ENCODE measurements at regions not wholly inside any gene's neighbourhood (a gene's known extent, or its start where the extent isn't known, plus 50 kb on each side); places are given as distances from the start of the nearest gene placed in this dataset.

DNA sequence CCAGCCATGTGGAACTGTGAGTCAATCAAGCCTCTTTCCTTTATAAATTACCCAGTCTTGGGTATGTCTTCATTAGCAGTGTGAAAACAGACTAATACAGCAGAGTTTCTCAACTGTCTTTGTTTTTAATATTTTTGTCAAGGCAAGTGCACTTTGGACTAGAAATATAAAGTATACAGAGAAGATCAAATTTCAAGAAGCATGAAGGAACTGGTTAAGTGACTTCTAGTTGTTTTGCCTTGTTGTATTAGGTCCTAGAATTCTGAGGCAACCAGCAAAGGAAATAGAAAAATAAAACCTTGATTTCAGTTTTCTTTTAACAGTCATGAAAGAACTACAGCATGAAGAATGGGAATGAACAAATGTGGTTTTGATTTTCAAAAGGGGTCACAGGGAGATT lies 131.1 kb upstream of the PTGFR start:
- TF ChIP-seq, protein P1, sequence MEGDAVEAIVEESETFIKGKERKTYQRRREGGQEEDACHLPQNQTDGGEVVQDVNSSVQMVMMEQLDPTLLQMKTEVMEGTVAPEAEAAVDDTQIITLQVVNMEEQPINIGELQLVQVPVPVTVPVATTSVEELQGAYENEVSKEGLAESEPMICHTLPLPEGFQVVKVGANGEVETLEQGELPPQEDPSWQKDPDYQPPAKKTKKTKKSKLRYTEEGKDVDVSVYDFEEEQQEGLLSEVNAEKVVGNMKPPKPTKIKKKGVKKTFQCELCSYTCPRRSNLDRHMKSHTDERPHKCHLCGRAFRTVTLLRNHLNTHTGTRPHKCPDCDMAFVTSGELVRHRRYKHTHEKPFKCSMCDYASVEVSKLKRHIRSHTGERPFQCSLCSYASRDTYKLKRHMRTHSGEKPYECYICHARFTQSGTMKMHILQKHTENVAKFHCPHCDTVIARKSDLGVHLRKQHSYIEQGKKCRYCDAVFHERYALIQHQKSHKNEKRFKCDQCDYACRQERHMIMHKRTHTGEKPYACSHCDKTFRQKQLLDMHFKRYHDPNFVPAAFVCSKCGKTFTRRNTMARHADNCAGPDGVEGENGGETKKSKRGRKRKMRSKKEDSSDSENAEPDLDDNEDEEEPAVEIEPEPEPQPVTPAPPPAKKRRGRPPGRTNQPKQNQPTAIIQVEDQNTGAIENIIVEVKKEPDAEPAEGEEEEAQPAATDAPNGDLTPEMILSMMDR (IDR thresholded peaks at IDR 0.05; ENCODE audit: low read depth, low read length), result no peak
- no peak for TF ChIP-seq EZH2phosphoT487 (IDR thresholded peaks at IDR 0.05; ENCODE audit: low read depth)

Measured in OCI-LY3 (cell line).